Central memory CD4-positive, alpha-beta T cell (primary cell): ENCODE measurements at regions not wholly inside any gene's neighbourhood (a gene's known extent, or its start where the extent isn't known, plus 50 kb on each side); places are given as distances from the start of the nearest gene placed in this dataset.

Experiments
- DNase-seq: peaks from one replicate; pipeline ENCODE4 v3.0.0; 2022

DNA sequence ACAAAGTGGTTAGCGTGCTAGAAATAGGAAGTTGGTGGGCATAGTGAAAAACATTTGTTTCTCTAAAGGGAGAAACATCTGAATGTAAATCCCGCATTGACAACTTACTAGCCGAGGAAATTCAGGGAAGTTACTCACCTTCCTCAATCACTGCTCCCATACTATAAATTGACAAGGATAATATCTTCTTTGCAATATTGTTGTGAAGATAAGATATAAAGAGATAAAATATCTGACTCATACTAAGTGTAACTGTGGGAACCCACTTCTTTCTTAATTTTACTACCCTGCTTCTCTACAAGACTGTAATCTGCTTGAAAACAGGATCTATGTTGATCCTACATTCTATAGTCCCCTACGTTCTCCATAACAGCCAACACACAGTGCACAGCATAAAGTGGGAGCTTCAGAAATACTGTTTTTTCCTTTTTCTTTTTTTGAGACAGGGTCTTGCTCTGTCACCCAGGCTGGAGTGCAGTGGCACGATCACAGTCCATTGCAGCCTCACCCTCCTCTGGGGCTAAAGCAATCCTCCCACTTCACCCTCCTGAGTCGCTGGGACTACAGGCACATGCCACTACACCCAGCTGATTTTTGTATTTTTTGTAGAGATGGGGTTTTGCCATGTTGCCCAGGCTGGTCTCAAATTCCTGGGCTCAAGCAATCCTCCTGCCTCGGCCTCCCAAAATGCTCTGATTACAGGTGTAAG lies 57.4 kb upstream of the C1orf21 start:
- no peak for DNase-seq

DNA sequence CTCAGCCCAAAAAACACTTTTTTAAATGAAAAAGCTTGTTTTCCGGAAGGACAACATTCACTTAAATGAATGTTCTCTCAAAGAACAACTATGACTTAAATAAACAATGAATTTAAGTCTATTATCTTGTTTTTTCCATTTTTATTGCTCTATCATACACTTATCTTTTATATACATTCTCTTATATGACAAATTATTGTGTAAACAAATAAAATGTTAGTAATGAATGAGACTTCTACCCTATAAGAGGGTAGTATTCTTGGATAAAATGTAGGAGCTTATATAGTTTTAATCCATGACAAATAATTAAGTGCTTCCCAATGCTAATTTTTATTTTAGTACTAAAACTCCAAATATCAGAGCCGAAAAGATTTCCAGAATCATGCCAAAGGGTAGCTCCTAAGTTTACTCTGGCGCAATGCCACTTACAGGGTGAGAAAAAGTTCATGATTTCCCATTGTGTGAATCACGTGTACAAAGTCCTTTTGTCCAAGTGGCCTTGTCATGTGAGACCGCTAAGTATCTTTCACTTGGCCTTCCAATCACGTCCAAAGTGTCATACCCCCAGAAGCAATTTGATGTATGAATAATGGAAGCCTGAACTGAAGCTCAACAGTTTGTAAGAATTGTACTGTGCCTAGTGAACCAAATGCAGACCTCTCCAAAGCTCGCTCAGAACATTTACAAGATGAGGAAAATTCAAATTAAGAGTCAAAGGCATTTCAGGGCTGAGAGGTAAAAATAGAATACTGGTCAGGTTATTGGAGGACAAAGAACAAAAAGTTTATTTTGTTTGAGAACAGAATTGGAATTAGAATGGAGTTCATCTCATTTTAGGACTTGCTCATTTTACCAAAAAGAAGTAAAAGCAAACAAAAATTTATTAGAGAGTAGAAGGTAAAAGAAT lies 56.6 kb upstream of the C1orf21 start:
- DNase-seq, result no peak

DNA sequence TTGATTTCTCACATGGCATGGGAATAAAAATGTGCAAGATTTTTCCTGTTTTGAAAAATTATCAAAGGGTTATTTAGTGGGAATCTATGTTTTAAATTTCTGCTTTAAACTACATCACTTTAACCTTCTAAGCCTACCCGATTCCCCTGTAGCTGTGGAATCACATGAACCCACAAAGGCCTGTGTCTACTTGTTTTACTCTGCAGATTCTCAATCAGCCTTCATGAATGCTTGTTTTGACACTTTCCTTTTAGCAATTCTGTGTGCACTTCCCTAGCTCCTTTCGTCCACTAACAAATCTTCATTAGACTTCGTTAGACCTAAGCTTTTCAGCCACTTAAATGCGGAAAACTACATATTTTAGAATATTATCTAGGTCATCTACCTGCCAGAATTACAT lies 56.0 kb upstream of the C1orf21 start:
- no peak for DNase-seq
